NCI-H460 (cell line): ENCODE measurements at regions not wholly inside any gene's neighbourhood (a gene's known extent, or its start where the extent isn't known, plus 50 kb on each side); places are given as distances from the start of the nearest gene placed in this dataset.
"Not testable (repeated sequence)": the region's sequence is repeated elsewhere in the genome, so short reads cannot be mapped to it uniquely, and the experiment has no call there.

ENCODE experiments used
- DNase-seq: peaks from one replicate; pipeline ENCODE4 v3.0.0-alpha.2; 2016; ENCODE audit warnings: low read depth; ENCODE audit errors: extremely low read depth

DNA sequence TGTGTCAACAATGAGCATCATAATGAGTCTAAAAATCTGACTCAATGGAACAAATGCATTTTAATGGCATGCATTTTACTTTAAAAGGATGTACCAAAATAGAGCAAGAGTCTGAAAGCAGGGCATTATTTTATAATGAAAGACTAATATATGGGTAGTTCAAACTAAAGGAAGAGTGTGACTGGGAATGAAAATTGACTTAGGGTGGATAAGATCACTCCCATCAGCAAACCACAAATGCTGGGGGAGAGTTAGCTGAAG, 114.7 kb downstream of the SOX4 start:
- no peak for DNase-seq

DNA sequence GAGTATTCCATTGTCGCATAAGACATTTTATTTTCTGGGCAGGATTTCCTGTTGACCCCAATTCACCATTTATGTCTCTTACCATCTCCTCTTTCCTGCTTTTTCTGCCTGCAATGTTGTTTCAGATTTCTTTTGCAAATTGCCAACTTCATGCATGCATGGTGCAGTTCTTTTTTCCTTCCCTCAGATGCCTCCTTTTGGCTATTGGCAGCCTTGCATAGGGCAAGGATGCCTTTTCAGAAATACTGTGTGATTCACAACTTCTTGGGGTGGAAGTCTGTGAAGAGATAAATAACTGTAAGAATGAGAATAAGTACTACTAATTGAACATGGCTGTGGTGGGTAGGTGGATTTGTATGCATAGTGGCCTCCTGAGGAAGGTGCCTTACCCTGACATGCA, 116.7 kb downstream of the SOX4 start:
- no peak for DNase-seq

DNA sequence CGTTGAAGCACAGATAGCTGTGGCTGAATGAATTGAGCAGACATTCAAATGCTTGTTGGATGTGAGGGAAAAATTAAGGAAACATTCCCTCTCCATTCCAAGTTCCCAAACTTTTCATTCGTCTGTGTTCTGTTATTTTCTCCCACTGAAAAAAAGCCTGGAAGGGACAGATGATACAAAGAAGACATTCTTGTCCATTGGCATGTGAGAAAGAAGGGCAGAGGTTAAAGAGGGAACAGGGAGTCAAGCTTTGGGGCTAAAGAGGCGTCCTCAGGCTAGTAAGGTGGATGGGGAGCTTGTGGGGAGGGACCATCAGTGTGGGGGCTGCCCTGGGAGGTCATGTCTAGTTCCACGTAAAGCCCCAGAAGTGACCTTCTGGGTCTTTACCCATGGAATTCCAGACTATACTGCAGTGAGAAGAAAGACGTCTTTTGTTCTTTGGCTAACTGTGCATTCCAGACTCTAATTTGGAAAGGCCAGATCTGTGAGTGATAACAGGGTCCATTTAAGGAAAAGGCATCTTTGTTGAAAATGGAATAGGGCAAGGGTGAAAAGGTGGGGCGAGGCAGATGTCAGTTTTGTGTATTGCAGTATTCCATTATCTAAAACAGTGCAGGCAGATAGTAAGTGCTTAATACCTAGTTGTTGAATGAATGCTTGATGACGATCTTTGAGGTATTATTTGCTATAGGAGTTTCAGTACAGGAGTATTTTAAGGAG, 117.5 kb downstream of the SOX4 start:
- DNase-seq: no peak

DNA sequence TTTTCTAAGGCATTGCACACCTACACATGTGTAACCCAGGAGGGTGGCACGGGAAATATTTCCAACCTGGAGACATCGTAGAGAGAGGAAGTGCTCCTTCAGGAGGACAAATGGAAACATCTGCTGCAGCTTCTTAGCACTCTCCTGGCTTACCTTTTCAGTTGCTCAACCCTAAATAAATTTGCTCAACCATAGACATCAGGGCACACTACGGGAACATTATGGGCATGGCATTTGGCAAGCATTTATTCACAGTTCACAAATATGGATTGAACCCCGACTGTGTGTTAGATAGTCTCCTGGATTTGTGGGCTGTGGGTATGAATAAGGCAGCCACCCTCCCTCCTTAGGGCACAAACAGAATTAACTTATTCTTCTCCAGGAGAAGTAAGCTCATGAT, 118.7 kb downstream of the SOX4 start:
- no peak for DNase-seq

DNA sequence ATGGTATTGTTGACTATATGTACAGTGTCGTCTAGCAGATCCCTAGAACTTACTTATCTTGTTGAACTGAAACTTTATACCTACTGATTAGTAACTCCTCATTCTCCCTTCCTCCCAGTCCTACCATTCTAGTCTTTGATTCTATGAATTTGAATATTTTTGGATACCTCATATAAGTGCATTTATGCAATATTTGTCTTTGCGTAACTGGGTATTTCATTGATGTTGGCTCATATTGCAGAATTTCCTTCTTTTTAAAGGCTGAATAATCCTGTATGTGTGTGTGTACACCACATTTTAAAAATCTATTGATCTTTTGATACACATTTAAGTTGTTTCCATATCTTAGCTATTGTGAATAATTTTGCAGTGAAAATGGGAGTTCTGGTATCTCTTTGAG, 119.9 kb downstream of the SOX4 start:
- no peak for DNase-seq

DNA sequence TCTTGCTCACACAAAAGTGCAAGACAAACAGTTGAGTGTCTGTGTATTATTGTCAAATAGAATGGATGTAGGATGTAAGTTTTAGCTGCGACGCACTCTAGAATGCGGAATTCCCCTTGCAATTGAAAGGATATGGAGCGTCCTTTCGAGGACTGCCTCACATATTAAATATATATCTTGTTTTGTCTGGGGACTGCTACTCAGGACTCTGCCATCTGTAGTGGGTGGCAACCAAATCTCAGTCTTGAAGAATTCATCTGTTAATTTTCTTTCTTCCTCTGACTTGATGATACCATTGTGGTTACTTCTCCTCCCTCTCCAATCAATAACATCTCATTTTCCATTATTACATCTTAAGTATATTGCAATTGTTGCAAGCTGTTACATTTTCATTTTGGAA, 121.6 kb downstream of the SOX4 start:
- DNase-seq: no peak

DNA sequence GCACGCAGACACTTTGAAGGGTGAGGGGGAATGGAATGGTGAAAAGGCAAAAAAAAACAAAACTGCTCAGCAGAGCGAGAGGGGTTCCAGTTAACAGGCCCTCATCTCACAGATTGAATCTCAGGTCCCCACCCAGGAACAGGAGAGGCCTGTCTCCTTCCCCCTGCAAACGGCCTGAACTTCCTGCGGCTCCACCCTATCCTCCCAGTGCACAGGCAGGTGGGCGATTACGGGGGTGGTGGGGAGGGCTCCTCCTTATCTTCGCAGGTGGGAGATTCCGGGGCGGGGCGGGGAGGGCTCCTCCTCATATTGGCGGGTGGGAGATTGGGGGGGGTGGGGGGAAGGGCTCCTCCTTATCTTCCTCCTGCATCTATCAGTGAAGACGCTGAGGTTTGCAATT, 129.0 kb downstream of the SOX4 start:
- DNase-seq: no peak

DNA sequence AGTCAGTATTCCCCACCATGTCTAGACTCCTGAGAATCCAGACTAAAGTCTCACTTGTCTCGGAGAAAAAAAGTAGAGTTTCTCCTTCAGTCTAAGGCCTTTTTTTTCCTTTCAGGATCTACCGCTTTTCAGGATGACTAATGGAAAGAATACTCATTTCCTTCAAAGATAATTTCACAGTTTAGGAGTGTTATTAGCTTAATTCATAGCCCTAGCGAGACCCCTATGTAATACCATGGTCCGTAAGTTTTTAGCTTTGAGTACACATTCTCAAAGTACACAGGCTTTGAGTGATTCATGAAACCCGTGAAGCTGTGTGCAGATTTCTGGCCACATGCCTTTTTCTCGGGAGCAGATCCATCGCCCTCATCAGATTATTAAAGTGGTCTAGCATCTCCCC, 133.1 kb downstream of the SOX4 start:
- DNase-seq: no peak

DNA sequence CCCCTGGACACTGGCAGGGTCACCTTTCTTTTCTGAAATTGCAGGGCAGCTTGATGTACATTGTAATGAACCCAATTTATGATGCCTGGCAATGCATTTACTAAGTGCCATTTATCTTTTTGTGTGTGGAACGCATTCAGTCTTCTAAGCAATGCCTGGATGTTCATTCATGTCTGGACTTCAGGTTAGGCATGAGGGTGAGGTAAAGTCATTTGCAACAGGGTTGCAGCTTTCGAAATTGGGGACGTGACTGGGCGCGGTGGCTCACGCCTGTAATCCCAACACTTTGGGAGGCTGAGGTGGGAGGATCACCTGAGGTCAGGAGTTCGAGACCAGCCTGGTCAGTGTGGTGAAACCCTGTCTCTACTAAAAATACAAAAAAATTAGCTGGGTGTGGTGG, 134.6 kb downstream of the SOX4 start:
- DNase-seq: no peak

DNA sequence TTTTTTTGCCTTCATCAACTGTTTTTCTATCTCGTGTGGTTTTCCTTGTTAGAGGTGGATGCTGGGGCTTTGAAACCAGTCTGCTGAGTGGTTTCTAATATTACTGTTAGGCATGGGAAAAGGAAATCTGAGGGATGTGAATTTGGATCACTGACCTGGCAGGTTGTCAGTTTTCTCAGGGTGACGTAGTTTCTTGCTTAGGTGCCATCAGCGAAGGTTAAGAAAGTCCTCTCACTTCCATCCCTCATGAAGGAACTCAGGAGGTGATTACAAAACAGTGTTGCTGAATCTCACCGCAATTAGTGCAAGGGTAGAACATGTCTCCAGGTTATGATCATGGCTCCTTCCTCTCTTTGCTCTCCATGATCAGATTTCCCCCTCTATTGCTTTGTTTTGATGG, 135.9 kb downstream of the SOX4 start:
- no peak for DNase-seq

DNA sequence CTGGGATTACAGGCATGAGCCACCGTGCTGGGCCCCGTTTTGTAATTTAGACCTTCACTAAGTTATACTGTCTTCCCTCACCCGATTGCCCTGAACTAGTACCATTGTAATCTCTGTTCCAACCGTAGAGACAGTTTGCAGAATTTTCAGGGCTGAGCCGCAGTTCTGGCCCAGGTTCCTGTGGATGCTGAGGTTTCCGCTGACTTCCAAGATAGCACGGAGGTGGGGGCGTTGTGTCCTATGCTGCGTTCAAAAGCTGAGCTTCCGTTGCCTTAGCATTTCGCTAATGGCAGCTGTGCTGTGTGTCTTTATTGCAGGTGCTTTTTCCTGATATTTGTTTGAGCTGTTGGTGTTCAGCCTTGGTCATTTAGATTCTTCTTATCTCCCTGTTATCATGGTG, 137.0 kb downstream of the SOX4 start:
- no peak for DNase-seq

DNA sequence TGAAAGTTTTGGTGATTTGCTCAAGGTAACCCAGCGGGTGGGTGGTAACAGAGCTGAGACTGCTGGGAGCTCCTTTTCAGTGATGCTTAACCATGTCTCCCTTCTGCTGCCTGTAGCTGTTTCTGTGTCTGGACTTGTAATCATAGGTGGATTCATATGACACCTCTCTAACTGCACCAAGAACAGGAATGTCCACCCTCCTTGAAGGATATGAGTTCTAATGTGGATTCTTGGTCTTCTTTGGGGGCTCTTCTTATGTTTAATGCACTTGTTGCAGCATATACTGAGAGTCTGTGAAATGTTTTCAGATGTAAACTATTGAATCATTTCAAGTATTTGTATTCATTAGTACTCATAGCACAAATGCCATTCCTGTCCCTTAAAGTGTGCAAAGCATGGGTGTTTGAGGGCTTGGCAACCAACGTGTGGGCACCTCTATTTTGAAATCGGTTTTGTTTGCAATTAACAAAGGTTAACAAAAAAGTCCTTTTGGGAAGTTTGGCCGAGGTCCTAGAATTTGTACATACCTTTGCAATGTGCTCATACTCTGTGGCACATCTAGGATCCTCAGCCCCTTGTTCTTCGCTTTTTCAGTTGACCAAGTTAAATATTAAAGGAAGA, 138.0 kb downstream of the SOX4 start:
- DNase-seq: no peak

DNA sequence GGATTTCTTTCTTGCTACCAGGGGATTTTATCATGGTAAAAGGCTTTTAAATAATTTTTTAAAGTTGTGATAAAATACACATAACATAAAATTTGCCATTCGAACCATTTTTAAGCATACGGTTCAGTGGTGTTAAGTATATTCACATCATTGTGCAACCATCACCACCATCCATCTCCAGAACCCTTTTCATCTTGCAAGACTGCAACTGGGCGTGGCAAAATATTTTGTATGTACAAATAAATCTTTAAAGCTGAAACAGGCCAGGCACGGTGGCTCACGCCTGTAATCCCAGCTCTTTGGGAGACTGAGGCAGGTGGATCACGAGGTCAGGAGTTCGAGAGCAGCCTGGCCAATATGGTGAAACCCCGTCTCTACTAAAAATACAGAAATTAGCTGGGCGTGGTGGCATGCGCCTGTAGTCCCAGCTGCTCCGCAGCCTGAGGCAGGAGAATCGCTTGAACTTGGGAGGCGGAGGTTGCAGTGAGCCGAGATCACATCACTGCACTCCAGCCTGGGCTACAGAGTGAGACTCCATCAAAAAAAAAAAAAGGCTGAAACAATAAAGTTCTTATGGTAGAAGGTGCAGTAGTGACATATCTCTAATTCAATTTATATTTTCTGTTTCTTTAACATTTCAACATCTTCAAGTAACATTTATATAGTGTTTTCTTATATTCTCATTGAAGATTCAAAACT, 138.6 kb downstream of the SOX4 start:
- not testable (repeated sequence) for DNase-seq

DNA sequence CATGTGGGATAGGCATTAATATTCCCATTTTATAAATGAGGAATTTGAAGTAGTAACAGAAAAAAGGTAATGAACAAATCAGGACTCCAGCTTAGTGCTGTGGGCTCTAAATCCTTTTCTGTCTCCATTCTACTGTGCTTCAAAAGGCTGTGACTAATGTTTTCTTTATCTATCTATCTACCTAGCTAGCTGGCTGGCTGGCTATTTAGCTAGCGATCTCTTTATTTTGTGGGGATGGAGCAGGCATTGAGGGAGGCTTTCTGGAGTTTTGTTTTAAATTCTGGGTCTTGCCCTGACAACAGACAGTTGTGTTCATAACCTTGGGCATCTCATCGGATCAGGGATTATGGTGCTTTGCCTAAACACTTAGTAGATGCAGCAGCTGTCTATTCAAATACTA, 139.2 kb downstream of the SOX4 start:
- DNase-seq: no peak

DNA sequence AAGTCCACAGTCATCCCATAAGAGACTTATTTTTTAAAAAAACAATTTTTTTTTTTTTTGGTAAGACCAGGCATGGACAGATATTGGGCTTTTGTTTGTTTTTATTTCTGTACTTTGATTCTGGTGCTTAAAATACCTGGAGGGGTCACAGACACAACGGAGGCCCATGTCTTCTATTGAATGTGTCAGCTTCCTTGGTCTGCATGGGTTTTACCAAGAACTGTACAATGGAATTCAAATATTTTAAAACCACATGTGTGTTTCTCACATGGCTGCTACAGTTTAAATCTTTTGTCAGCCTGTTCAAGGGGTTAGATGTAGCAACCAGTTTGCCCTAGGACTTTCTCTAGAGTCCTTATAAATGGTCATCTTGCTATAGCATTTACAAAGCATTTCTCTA, 139.8 kb downstream of the SOX4 start:
- DNase-seq: no peak

DNA sequence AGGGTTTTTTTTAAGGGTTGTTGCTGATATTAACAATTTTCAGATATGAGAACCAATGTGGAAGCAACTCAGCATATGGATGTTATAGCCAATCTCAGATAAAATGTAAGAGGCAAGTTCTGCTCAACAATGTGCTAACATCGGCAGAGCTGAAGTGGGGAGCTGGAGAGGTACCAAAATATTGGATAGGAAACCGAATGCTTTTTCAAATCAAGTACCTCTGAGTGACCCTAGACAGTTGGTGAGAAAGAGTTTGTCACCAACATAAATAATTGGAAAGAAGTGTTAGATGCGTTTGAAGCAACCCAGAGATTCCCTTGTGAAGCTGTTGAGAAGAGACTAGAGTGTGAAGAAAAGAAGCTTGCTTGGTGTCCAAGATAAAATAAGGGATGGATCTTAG, 140.7 kb downstream of the SOX4 start:
- no peak for DNase-seq

DNA sequence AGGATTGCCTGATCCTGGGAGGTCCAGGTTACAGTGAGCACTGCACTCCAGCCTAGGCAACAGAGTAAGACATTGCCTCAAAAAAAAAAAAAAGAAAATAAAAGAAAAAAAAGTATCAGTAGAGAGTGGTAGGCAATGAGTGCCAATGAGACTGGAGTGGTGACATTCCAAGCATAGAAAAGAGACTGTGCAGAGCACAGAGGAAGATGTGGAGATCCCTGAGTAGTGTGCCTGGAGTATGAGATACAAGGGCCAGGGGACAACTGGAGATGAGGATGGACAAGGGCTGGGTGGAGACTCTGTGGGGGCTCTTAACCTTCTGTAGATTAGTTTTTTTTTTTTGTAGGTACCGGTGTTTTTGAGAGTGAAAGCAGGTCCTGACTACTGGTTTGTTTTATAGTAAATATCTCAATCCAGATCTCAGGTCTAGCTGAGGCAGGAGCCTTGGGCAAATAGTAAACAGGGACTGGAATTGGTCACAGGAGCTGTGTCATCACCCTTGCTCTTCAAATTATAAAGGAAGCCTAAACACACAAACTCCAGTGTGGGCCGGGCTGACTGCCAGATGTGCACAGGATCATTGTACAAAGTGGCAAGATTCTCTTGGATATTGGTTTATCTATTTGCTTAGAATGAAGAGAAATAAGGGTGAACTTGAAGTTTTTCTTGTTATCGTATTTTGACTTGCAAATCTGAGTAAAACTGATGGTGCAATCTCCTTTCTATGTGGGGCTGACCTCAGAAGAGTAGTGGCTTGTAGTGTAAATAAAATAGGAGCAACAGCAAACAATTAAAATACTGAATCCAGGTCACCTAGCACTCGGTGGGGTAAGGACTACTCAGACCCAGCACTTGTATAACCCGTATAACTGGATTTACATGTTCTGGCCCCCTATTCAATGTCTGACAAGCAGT, 144.9 kb downstream of the SOX4 start:
- no peak for DNase-seq

DNA sequence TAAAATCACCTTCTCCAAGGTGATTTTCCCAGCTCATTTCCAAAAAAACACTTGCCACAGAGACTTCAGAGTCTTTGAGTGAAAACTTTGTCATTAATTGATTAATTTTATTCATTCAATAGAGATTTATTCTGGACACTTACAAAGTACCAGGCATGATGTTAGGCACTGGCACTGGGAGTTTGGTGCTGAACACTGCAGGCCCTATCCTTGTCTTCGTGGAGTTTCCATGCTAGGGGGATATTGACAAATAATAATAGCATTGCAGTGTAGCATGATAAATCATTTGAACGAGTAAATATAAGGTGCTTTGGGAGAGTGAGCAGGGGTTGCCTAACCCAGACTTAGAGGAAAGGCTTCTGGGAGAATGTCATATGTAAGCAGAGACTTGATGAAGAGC, 145.7 kb downstream of the SOX4 start:
- DNase-seq: no peak

DNA sequence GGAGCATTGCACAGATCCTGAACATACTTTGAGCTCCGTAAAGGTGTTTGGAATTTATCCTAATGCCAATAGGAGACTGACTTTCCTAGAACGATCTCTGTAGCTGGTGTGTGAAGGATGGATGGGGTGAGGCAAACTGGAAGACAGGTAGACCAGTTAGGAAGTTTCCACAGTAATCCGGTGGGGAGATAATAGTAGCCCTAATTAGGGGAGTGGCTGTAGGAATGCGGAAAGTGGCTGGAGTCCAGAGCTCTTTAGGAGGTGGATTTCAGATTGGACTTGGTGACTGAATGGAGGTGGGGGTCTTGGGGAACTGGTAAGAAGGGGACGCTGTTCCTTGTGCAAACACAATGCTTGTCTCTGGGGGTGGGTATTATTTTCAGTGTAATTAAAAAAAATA, 146.3 kb downstream of the SOX4 start:
- DNase-seq: no peak

DNA sequence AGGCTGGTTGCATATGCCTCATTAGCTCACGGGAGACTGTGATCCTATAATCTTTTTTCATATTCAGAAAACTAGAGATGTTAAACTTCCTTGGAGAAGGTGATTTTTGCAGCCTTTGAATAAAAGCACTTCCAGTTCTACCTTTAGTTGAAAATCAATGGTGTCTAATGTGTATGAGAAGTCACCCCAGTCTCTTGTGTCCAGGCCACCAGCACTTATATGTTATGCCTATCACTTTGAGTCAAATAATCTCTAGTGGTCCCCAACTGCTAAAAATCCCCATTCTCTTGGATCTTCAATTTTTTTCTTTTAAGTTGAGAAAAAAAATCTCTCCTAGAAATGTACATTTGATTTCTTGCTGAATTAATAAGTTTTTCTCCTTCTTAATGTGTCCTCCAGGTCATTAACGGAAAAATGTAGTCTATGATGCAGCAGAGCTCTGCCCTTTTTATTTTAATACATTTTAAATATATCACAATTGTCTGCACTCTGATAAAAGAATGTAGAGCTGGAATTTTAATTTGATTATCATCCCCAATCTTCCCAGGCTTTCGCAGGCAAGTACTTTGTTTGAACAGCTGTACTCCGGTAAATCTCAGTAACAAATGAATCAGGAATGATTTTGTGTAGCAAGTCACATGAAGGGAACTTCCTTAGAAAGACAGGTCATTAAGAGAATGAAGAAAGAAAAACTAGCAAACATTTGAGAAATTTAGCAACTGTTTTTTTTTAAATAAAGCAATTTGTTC, 147.0 kb downstream of the SOX4 start:
- no peak for DNase-seq
